ENCODE measurements at regions not wholly inside any gene's neighbourhood (a gene's known extent, or its start where the extent isn't known, plus 50 kb on each side); places are given as distances from the start of the nearest gene placed in this dataset.

- BruUV-seq (replicated peaks), result no TSS peak
- TF ChIP-seq TCF7L2 (IDR thresholded peaks at IDR 0.05; ENCODE audit: low read depth, low read length) (no peak), SIN3A (IDR thresholded peaks at IDR 0.05; ENCODE audit: borderline replicate concordance, insufficient read depth, low read depth, low read length) (no peak), POLR2AphosphoS5 (IDR thresholded peaks at IDR 0.05; ENCODE audit: low read depth, low read length) (no peak)
- TF ChIP-seq, protein P1, sequence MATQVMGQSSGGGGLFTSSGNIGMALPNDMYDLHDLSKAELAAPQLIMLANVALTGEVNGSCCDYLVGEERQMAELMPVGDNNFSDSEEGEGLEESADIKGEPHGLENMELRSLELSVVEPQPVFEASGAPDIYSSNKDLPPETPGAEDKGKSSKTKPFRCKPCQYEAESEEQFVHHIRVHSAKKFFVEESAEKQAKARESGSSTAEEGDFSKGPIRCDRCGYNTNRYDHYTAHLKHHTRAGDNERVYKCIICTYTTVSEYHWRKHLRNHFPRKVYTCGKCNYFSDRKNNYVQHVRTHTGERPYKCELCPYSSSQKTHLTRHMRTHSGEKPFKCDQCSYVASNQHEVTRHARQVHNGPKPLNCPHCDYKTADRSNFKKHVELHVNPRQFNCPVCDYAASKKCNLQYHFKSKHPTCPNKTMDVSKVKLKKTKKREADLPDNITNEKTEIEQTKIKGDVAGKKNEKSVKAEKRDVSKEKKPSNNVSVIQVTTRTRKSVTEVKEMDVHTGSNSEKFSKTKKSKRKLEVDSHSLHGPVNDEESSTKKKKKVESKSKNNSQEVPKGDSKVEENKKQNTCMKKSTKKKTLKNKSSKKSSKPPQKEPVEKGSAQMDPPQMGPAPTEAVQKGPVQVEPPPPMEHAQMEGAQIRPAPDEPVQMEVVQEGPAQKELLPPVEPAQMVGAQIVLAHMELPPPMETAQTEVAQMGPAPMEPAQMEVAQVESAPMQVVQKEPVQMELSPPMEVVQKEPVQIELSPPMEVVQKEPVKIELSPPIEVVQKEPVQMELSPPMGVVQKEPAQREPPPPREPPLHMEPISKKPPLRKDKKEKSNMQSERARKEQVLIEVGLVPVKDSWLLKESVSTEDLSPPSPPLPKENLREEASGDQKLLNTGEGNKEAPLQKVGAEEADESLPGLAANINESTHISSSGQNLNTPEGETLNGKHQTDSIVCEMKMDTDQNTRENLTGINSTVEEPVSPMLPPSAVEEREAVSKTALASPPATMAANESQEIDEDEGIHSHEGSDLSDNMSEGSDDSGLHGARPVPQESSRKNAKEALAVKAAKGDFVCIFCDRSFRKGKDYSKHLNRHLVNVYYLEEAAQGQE (IDR thresholded peaks at IDR 0.05; ENCODE audit: insufficient read depth in 1 of 2, low read depth in 2 of 2, low read length in 1 of 2), result no peak
- TF ChIP-seq, protein P2, sequence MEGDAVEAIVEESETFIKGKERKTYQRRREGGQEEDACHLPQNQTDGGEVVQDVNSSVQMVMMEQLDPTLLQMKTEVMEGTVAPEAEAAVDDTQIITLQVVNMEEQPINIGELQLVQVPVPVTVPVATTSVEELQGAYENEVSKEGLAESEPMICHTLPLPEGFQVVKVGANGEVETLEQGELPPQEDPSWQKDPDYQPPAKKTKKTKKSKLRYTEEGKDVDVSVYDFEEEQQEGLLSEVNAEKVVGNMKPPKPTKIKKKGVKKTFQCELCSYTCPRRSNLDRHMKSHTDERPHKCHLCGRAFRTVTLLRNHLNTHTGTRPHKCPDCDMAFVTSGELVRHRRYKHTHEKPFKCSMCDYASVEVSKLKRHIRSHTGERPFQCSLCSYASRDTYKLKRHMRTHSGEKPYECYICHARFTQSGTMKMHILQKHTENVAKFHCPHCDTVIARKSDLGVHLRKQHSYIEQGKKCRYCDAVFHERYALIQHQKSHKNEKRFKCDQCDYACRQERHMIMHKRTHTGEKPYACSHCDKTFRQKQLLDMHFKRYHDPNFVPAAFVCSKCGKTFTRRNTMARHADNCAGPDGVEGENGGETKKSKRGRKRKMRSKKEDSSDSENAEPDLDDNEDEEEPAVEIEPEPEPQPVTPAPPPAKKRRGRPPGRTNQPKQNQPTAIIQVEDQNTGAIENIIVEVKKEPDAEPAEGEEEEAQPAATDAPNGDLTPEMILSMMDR (IDR thresholded peaks at IDR 0.05), result no peak
- no peak for ATAC-seq
- H3K9me3 ChIP-seq (ENCODE audit: control insufficient read depth, insufficient read depth, low read depth, low read length), result no peaks in the 10 kb centered on the region
- H3K27me3 ChIP-seq (ENCODE audit: control insufficient read depth, insufficient read depth, low read length), result no peaks in the 10 kb centered on the region
- intact Hi-C loops (cut with micrococcal nuclease; ENCODE audit: unreplicated experiment), result no loop called here
- no peaks in the 10 kb centered on the region for H3K36me3 ChIP-seq (ENCODE audit: control insufficient read depth, insufficient read depth, low read length)
- H3K4me1 ChIP-seq (ENCODE audit: control insufficient read depth, insufficient read depth, low read length), result no peaks in the 10 kb centered on the region
- no peak overlapping the region for H3K27ac ChIP-seq (ENCODE audit: low read length)
- no peak for DNase-seq (ENCODE audit: low read depth, low spot score)
- POLR2A ChIA-PET, result no interaction called here
- CTCF ChIA-PET, result no interaction called here
- in situ Hi-C loops (cut with HindIII; ENCODE audit: low pct_unique_long_range_greater_than_20kb, low sequenced_read_pairs), result no loop called here
- no peak overlapping the region for H3K4me3 ChIP-seq (ENCODE audit: low read depth in 2 of 2, low read length in 2 of 2)
Measured at GRCh38 chr3:80278056-80278455, 510.3 kb upstream of the ROBO1 start.

GRCh38 chr3:80275120-80275519, 507.3 kb upstream of the ROBO1 start:
- Histone ChIP-seq H3K4me1 (ENCODE audit: control insufficient read depth, insufficient read depth, low read length) (no peaks in the 10 kb centered on the region), H3K36me3 (ENCODE audit: control insufficient read depth, insufficient read depth, low read length) (no peaks in the 10 kb centered on the region), H3K4me3 (ENCODE audit: low read depth in 2 of 2, low read length in 2 of 2) (no peak overlapping the region), H3K9me3 (ENCODE audit: control insufficient read depth, insufficient read depth, low read depth, low read length) (no peaks in the 10 kb centered on the region), H3K27me3 (ENCODE audit: control insufficient read depth, insufficient read depth, low read length) (no peaks in the 10 kb centered on the region), H3K27ac (ENCODE audit: low read length) (no peak overlapping the region)
- ChIA-PET POLR2A (no interaction called here), CTCF (no interaction called here)
- intact Hi-C loops (cut with micrococcal nuclease; ENCODE audit: unreplicated experiment) (no loop called here), in situ Hi-C loops (cut with HindIII; ENCODE audit: low pct_unique_long_range_greater_than_20kb, low sequenced_read_pairs) (no loop called here)
- DNase-seq (ENCODE audit: low read depth, low spot score), result no peak
- TF ChIP-seq, protein P2 (IDR thresholded peaks at IDR 0.05), result no peak
- TF ChIP-seq TCF7L2 (IDR thresholded peaks at IDR 0.05; ENCODE audit: low read depth, low read length), result no peak
- TF ChIP-seq, protein P1 (IDR thresholded peaks at IDR 0.05; ENCODE audit: insufficient read depth in 1 of 2, low read depth in 2 of 2, low read length in 1 of 2), result no peak
- no TSS peak for BruUV-seq (replicated peaks)
- no peak for ATAC-seq

All from Panc1 (cell line).